ENCODE measurements at regions not wholly inside any gene's neighbourhood (a gene's known extent, or its start where the extent isn't known, plus 50 kb on each side); places are given as distances from the start of the nearest gene placed in this dataset.
"Not testable (repeated sequence)": the region's sequence is repeated elsewhere in the genome, so short reads cannot be mapped to it uniquely, and the experiment has no call there.

- DNase-seq (ENCODE audit: low spot score): no peak
Observed at GRCh38 chrX:50967736-50968135, 57.2 kb downstream of the BMP15 start.

DNA sequence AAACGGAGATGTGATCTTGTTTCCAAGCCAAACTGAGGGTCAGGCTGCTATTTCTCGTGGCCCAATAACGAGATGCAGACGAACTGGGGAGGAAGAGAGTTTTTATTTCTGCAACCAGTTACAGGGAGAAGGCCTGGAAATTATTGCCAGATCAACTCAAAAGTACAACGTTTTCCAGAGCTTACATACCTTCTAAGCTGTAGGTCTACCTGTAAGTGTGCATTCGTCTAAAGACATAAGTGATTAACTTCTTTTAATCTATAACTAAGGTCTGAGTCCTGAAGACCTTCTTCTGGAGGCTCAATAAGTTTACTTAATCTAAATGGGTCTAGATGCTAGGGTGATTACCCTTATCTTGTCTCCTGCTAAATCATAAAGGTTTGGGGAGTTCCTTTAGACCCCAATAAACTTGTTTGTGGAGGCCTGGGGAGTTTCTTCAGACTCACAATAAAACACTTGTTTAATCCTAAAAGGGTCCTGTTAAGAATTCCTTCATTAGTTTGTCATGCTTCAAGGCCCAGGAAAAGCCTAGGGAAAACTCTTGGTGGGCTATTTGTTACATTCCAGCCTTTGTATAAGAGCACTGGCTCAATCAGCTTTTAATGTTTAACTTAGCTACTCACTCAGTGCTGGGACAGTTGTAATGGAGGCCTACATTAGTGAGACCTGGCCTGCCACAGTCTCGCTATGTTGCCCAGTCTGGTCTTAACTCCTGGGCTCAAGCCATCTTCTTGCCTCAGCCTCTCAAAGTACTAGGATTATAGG, 58.5 kb downstream of the BMP15 start:
- DNase-seq (ENCODE audit: low spot score): not testable (repeated sequence)

GRCh38 chrX:50971395-50971794, 60.9 kb downstream of the BMP15 start:
- DNase-seq (ENCODE audit: low spot score): no peak

DNA sequence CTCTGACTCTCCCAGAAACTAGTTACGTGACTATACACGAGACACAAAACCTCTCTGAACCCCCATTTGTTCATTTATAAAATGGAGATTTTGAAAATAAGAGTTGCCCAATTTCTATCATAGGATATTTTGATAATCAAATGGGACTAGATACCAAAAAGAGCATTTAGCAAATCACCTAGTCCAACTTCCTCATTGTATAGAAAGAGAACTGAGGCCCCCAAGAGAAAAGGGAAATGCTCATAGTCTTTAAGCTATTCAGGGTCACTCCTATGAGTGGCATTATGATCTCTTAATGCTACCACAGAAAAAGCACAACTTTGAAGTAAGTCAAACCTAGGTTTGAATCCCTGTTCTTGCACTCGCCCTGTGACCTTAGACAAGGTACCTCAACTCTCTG, 62.7 kb downstream of the BMP15 start:
- DNase-seq (ENCODE audit: low spot score): no peak

GRCh38 chrX:50978920-50979682, 68.6 kb downstream of the BMP15 start:
- no peak for DNase-seq (ENCODE audit: low spot score)

DNA sequence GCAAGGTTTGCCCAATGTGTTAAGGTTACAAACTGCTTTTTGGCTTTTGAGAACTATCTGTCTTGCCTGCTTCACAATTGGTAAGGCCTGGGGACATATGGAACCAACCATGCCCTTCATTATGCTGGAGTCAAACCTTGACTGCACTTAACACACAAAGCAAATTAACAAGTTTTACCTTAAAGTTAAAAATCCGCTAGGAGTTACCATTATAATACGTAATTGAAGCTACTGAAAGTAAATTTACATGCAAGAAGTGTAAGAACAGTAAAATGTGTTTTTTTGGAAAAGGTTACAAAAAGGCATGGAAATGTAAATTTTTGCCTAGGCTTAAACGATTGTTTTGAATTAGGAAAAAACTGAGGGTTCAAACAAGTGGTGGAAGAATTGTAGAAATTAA, 69.7 kb downstream of the BMP15 start:
- DNase-seq (ENCODE audit: low spot score): no peak

GRCh38 chrX:50988649-50989048, 78.1 kb downstream of the BMP15 start:
- DNase-seq (ENCODE audit: low spot score): peak; percentile 6

DNA sequence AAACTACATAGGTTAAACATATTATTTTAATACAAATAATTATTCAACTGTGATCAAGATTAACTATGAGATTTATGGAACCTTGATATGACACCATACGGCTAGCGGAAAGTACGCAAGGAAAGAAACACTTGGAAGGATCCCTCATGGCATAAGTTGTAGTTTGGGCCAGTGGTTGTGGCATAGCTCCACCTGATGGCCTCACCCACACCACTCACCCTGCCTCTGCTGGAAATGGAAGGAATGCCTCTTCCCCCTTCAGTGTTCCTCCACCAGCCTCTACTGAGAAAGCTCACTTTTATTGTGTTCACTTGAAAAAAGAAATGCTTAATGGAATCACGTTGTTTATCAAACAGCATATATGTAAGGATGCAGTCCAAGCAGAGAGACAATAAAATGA, 86.4 kb downstream of the BMP15 start:
- no peak for DNase-seq (ENCODE audit: low spot score)

DNA sequence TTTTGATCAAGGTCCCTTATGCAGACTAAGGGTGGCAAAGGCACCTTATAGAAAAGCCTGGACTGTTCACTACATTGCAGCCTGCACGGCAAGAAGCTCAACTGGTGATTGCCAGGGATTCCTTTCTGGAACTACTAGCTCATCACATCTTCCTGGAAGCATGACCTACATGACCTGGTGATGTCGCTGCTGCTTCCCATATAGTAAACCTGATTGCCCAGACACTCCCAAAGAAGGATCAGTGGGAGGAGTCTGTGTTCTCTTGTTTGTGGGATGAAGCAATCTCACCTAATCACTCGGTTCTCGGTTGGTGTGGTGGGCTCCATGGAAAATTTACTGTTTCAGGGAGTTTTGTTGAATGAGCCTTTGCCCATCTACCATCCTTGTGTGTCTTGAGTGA, 89.8 kb downstream of the BMP15 start:
- not testable (repeated sequence) for DNase-seq (ENCODE audit: low spot score)

DNA sequence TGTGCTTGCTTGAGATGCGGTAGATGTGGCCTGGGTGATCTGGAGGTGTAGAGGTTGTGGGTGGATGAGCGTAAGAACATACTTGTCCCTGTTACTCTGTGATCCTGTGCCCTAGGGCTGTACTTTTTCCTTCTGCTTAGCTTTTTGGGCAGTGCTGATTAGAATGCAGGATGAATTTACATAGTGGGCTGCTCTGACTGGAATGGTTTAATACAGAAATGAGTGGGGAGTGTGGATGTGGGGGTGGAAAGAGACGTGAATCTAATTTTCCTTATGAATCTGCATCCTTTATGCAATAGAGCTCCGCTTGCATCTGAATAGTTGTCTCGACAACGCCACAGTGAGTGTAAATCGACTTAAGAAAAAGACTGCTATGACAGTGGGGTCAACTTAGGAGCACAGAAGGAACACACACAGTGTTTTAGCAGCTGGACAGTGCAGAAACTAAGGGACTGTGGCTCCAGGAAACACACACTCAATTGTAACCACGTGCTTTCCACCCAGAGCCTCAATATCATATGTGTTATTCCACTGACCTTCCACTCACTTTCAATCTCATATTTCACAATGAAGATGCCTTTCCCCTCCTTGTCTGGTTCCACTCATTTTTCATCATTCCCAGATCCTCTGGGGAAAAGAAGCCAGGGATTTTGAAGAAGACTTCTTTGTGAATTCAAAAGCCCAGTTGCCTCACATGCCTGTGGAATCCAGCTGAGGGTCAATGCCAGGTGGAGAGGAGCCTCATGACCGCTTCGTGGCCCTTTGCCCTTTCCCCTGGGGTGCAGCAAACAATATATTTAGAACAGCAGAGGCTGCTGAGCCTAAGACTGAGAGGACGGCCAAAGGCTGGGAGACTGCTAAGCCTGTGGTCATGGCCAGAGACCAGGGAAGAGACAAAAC, 91.4 kb downstream of the BMP15 start:
- not testable (repeated sequence) for DNase-seq (ENCODE audit: low spot score)

- DNase-seq (ENCODE audit: low spot score): no peak
Observed at GRCh38 chrX:51006064-51006463, 95.5 kb downstream of the BMP15 start.

GRCh38 chrX:51024106-51024696, 113.7 kb downstream of the BMP15 start:
- no peak for DNase-seq (ENCODE audit: low spot score)

- no peak for DNase-seq (ENCODE audit: low spot score)
Observed at GRCh38 chrX:51026862-51027261, 116.3 kb downstream of the BMP15 start.

DNA sequence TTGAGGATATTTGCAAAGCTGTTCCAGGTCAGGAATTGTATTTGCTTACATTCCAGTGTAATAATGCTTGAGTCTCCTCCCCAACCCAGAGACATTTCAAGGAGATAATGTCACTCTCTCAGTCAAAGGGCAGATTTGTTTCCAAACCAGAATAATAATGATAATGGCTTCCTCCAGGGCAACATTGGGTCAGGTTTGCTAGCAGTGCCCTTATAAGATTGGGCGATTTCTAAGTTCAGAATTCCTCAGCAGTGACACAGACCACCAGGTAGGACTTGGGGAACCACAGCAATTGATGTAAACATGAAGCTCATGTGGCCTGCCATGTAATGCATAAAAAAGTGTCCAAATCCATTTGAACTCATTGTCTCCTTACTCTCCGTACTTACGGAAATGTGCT, 125.2 kb downstream of the BMP15 start:
- DNase-seq (ENCODE audit: low spot score): no peak

DNA sequence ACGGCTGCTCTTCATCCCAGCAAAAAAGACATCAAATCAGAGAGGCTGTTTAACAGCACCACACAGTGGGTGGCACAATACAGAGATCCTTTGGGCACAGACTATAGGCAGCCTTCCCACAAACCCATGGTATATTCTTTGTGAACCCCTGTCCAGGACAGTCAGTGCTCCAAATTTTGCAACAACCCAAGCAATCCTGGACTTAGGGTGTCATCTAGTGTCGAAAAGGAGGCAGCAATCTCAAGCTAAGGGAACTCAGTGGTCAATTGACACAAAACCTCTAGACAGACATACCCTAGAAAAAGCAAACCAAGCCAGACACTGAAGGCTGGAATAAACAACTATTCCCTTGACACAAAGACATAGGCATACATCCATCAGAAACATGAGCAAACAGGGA, 137.4 kb downstream of the BMP15 start:
- no peak for DNase-seq (ENCODE audit: low spot score)

- DNase-seq (ENCODE audit: low spot score): no peak
Observed at GRCh38 chrX:51053741-51054140, 143.2 kb downstream of the BMP15 start.

- DNase-seq (ENCODE audit: low spot score): no peak
Observed at GRCh38 chrX:51098046-51098445, 187.5 kb downstream of the BMP15 start.

GRCh38 chrX:51119058-51119926, 208.8 kb downstream of the BMP15 start:
- not testable (repeated sequence) for DNase-seq (ENCODE audit: low spot score)

- DNase-seq (ENCODE audit: low spot score): not testable (repeated sequence)
Observed at GRCh38 chrX:51125743-51126142, 206.9 kb upstream of the NUDT10 start.

GRCh38 chrX:51144828-51145442, 187.7 kb upstream of the NUDT10 start:
- peak; percentile 22 for DNase-seq (ENCODE audit: low spot score)

DNA sequence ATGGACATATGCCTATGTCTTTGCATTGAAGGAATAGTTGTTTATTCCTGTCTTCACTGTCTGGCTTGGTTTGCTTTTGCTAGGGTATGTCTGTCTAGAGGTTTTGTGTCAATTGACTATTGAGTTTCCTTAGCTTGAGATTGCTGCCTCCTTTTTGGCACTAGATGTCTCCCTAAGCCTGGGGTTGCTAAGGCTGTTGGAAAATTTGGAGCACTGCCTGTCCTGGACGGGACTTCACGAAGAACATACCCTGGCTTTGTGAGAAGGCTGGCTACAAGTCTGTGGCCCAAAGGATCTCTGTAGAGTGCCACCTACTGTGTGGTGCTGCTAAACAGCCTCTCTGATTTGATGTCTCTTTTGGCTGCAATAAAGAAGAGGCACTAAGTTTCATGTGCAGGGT, 183.8 kb upstream of the NUDT10 start:
- no peak for DNase-seq (ENCODE audit: low spot score)
